ENCODE measurements at regions not wholly inside any gene's neighbourhood (a gene's known extent, or its start where the extent isn't known, plus 50 kb on each side); places are given as distances from the start of the nearest gene placed in this dataset.

DNA sequence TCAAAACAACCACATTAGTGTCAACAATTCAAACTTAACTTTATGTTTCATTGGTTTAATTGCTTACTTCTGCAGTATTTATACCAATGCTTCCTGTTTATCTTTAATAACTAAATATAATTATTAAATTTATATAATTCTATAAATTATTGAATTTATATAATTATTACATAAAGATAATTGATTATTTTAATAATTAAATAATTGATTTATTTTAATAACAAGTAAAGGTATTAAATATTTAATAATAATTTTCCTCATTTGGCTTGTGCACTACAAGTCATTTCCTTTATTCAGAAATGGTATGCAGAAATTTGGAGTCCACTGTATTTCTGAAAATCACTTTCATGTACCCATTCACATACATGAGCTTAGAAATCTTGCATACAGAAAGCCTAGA is 156.2 kb upstream of the NSMCE3 start:
- H3K9me3 ChIP-seq (ENCODE audit: control insufficient read depth in 4 of 4, insufficient read depth in 3 of 4, low read length in 3 of 4) = peaks cover 0 to 6% (median 0%) of the 10 kb centered on the region in 4 donors
- ATAC-seq (ENCODE audit: insufficient read depth, low FRiP score) (no peak), DNase-seq (no peak)
- H3K9ac ChIP-seq (ENCODE audit: insufficient read depth in 1 of 2, low read length in 2 of 2) = no peak overlapping the region
- no peaks in the 10 kb centered on the region for H3K36me3 ChIP-seq (ENCODE audit: control insufficient read depth in 4 of 4, insufficient read depth in 4 of 4, low read length in 4 of 4)
- no peak overlapping the region for H3K27ac ChIP-seq (ENCODE audit: low read depth in 1 of 2, low read length in 1 of 2)
- H3K4me1 ChIP-seq (ENCODE audit: control insufficient read depth in 5 of 5, insufficient read depth in 5 of 5, low read length in 5 of 5) = no peaks in the 10 kb centered on the region
- TF ChIP-seq, protein P1, sequence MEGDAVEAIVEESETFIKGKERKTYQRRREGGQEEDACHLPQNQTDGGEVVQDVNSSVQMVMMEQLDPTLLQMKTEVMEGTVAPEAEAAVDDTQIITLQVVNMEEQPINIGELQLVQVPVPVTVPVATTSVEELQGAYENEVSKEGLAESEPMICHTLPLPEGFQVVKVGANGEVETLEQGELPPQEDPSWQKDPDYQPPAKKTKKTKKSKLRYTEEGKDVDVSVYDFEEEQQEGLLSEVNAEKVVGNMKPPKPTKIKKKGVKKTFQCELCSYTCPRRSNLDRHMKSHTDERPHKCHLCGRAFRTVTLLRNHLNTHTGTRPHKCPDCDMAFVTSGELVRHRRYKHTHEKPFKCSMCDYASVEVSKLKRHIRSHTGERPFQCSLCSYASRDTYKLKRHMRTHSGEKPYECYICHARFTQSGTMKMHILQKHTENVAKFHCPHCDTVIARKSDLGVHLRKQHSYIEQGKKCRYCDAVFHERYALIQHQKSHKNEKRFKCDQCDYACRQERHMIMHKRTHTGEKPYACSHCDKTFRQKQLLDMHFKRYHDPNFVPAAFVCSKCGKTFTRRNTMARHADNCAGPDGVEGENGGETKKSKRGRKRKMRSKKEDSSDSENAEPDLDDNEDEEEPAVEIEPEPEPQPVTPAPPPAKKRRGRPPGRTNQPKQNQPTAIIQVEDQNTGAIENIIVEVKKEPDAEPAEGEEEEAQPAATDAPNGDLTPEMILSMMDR (IDR thresholded peaks at IDR 0.05; ENCODE audit: control extremely low read depth, extremely low read depth) = no peak
- no peak overlapping the region for H3K4me3 ChIP-seq
- no peaks in the 10 kb centered on the region for H3K27me3 ChIP-seq (ENCODE audit: control insufficient read depth in 3 of 3, insufficient read depth in 3 of 3, low read length in 2 of 3)

DNA sequence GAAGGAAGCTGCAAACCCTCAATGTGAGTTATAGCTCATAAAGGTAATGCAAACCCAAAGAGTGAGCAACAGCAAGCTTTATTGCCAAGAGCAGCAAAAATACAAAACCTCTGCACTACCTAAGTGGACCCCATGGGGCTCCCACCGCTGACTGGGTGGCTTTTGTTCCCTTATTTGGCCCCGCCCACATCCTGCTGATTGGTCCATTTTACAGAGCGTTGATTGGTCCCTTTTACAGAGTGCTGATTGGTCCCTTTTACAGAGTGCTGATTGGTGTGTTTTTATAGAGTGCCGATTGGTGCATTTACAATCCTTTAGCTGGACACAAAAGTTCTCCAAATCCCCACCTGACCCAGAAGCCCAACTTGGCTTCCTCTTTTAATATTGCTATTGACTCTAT is 154.5 kb upstream of the NSMCE3 start:
- ATAC-seq (ENCODE audit: insufficient read depth, low FRiP score) (no peak), DNase-seq (no peak)
- Histone ChIP-seq H3K27me3 (ENCODE audit: control insufficient read depth in 3 of 3, insufficient read depth in 3 of 3, low read length in 2 of 3) (no peaks in the 10 kb centered on the region), H3K27ac (ENCODE audit: low read depth in 1 of 2, low read length in 1 of 2) (no peak overlapping the region), H3K9ac (ENCODE audit: insufficient read depth in 1 of 2, low read length in 2 of 2) (no peak overlapping the region), H3K36me3 (ENCODE audit: control insufficient read depth in 4 of 4, insufficient read depth in 4 of 4, low read length in 4 of 4) (no peaks in the 10 kb centered on the region), H3K4me3 (no peak overlapping the region), H3K4me1 (ENCODE audit: control insufficient read depth in 5 of 5, insufficient read depth in 5 of 5, low read length in 5 of 5) (no peaks in the 10 kb centered on the region), H3K9me3 (ENCODE audit: control insufficient read depth in 4 of 4, insufficient read depth in 3 of 4, low read length in 3 of 4) (peaks cover 0 to 6% (median 0%) of the 10 kb centered on the region in 4 donors)
- 87 to 89% methylated on average over 4 of the region's 4 CpGs for WGBS, 2 donors
- TF ChIP-seq, protein P1 (IDR thresholded peaks at IDR 0.05; ENCODE audit: control extremely low read depth, extremely low read depth) = no peak

DNA sequence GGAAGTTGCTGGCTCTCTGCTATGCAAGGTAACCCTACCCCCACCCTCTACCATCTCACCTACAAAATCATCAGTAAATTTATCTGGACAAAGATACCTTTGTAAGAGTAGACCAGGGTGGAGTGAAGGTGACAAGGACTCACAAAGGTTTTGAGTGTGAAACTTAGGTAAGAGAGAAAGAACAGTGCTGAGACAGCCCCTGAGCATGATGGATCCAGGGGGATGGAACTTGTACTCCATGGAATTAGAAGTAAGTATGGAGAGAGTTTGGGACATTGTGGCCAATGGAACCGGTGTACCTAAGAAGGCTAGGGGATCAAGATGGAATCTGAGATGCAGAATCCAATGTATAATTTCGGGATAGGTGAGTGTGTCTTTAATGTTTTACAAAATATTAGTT is 153.0 kb upstream of the NSMCE3 start:
- H3K9me3 ChIP-seq (ENCODE audit: control insufficient read depth in 4 of 4, insufficient read depth in 3 of 4, low read length in 3 of 4) = peaks cover 0 to 3% (median 0%) of the 10 kb centered on the region in 4 donors
- DNase-seq (no peak), ATAC-seq (ENCODE audit: insufficient read depth, low FRiP score) (no peak)
- H3K27ac ChIP-seq (ENCODE audit: low read depth in 1 of 2, low read length in 1 of 2) = no peak overlapping the region
- no peak overlapping the region for H3K9ac ChIP-seq (ENCODE audit: insufficient read depth in 1 of 2, low read length in 2 of 2)
- no peaks in the 10 kb centered on the region for H3K27me3 ChIP-seq (ENCODE audit: control insufficient read depth in 3 of 3, insufficient read depth in 3 of 3, low read length in 2 of 3)
- no peaks in the 10 kb centered on the region for H3K36me3 ChIP-seq (ENCODE audit: control insufficient read depth in 4 of 4, insufficient read depth in 4 of 4, low read length in 4 of 4)
- no peaks in the 10 kb centered on the region for H3K4me1 ChIP-seq (ENCODE audit: control insufficient read depth in 5 of 5, insufficient read depth in 5 of 5, low read length in 5 of 5)
- no peak overlapping the region for H3K4me3 ChIP-seq
- TF ChIP-seq, protein P1 (IDR thresholded peaks at IDR 0.05; ENCODE audit: control extremely low read depth, extremely low read depth) = no peak
- WGBS, 2 donors = 89 to 92% methylated on average over 2 of the region's 2 CpGs

DNA sequence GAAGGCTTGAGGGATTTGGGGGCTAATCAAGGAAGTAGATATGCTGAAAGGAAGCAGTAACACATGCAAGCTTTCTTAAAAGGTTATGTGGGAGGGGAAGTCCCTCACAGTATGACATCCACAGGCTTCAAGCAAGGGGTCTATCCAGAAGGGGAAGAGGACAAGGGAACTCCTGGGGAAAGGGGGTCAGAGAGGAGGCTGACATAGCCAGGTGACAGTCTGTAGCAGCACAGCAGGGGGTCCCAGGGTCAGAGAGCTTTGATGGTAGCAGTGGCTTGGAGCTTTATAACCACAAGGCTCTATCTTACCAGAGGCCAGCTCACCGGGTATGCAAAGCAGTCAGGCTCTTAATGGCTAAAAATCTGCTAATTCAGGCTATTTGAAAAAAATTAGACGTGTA is 150.6 kb upstream of the NSMCE3 start:
- DNase-seq = no peak
- TF ChIP-seq, protein P1 (IDR thresholded peaks at IDR 0.05; ENCODE audit: control extremely low read depth, extremely low read depth) = no peak
- H3K27ac ChIP-seq (ENCODE audit: low read depth in 1 of 2, low read length in 1 of 2) = no peak overlapping the region
- 75 to 82% methylated on average over 2 of the region's 2 CpGs for WGBS, 2 donors
- no peaks in the 10 kb centered on the region for H3K4me1 ChIP-seq (ENCODE audit: control insufficient read depth in 5 of 5, insufficient read depth in 5 of 5, low read length in 5 of 5)
- no peak for ATAC-seq (ENCODE audit: insufficient read depth, low FRiP score)
- H3K36me3 ChIP-seq (ENCODE audit: control insufficient read depth in 4 of 4, insufficient read depth in 4 of 4, low read length in 4 of 4) = no peaks in the 10 kb centered on the region
- no peak overlapping the region for H3K4me3 ChIP-seq
- H3K9me3 ChIP-seq (ENCODE audit: control insufficient read depth in 4 of 4, insufficient read depth in 3 of 4, low read length in 3 of 4) = no peaks in the 10 kb centered on the region
- no peak overlapping the region for H3K9ac ChIP-seq (ENCODE audit: insufficient read depth in 1 of 2, low read length in 2 of 2)
- H3K27me3 ChIP-seq (ENCODE audit: control insufficient read depth in 3 of 3, insufficient read depth in 3 of 3, low read length in 2 of 3) = no peaks in the 10 kb centered on the region

All from lung (tissue), 11 donors.